OCI-LY3 (cell line): ENCODE measurements at regions not wholly inside any gene's neighbourhood (a gene's known extent, or its start where the extent isn't known, plus 50 kb on each side); places are given as distances from the start of the nearest gene placed in this dataset.

ENCODE experiments used
- H2AFZ ChIP-seq: fragments of 200-600, 300-600 bp; shearing (Covaris generic); 2 replicates; pipeline ENCODE4 v1.6.0; 2014; ENCODE audit warnings: antibody characterized with exemption, low read depth, low read length
- H3K27ac ChIP-seq: fragments of 200-600, 300-600 bp; sonication (generic); 2 replicates; pipeline ENCODE4 v1.5.1; 2014; ENCODE audit warnings: mild to moderate bottlenecking, low read length, moderate library complexity, mixed read lengths
- H3K27me3 ChIP-seq: fragments of 200-600, 300-600 bp; sonication (generic); 2 replicates; pipeline ENCODE4 v1.6.1; 2014; ENCODE audit warnings: low read depth, low read length, mixed read lengths
- H3K36me3 ChIP-seq: fragments of 200-600, 300-600 bp; sonication (generic); replicated peaks from 2 replicates; pipeline ENCODE3; 2014; ENCODE audit warnings: low read depth, low read length, mixed read lengths
- H3K4me1 ChIP-seq: fragments of 300-600, 200-600 bp; sonication (generic); 2 replicates; pipeline ENCODE4 v1.6.1; 2014; ENCODE audit warnings: low read length, mixed read lengths
- H3K4me2 ChIP-seq: fragments of 200-600, 300-600 bp; sonication (generic); 2 replicates; pipeline ENCODE4 v1.6.1; 2014; ENCODE audit warnings: low read length, mixed read lengths
- H3K4me3 ChIP-seq: fragments of 300-600, 200-600 bp; sonication (generic); 2 replicates; pipeline ENCODE4 v1.5.1; 2014; ENCODE audit warnings: antibody characterized with exemption, mild to moderate bottlenecking, low read length, moderate library complexity
- H3K79me2 ChIP-seq: fragments of 300-600, 200-600 bp; shearing (Covaris generic); 2 replicates; pipeline ENCODE4 v1.6.1; 2014; ENCODE audit warnings: mild to moderate bottlenecking, low read length, mixed read lengths
- H3K9ac ChIP-seq: fragments of 300-600, 200-600 bp; shearing (Covaris generic); 2 replicates; pipeline ENCODE4 v1.6.0; 2014; ENCODE audit warnings: mild to moderate bottlenecking, low read length, moderate library complexity
- H3K9me3 ChIP-seq: fragments of 200-600, 300-600 bp; shearing (Covaris generic); 2 replicates; pipeline ENCODE4 v1.6.1; 2014; ENCODE audit warnings: low read length, mixed read lengths; ENCODE audit not compliant: insufficient read depth
- H4K20me1 ChIP-seq: fragments of 200-600, 300-600 bp; sonication (generic); 2 replicates; pipeline ENCODE4 v1.6.1; 2016; ENCODE audit warnings: low read length, mixed read lengths; ENCODE audit not compliant: insufficient read depth
- EZH2phosphoT487 ChIP-seq: fragments of 200-600 bp; shearing (Covaris generic); IDR thresholded peaks from 2 replicates; pipeline ENCODE4 v1.6.1; 2018; ENCODE audit warnings: antibody characterized with exemption, mixed run types, low read depth
- TF ChIP-seq, protein P1 (sequence below): fragments of 200-600, 300-600 bp; sonication (generic); IDR thresholded peaks from 2 replicates; pipeline ENCODE4 v1.5.1; 2014; ENCODE audit warnings: antibody characterized with exemption, low read length, low read depth

DNA sequence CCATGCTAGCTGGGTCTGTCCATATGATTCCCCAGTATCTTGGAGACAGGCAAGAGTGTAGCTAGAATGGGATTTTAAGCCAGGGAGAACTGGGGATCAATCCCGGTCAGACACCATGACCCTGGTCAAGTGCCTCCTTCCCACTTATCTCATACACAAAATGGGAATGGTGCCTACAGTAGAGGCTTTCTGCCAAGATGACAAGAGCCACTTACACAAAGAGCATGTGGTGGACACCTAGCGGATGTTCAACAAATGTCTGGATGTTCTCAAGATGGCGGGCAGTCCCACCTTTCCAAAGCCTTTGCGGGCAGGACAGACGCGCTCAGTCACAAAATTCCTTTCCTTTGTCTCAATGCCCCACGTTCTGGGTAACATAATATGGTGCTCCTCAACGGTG, 57.3 kb downstream of the MAF start:
- Histone ChIP-seq H2AFZ (no peak overlapping the region), H3K4me1 (no peaks in the 10 kb centered on the region), H3K4me2 (no peak overlapping the region), H3K27me3 (no peaks in the 10 kb centered on the region), H3K27ac (no peak overlapping the region), H4K20me1 (no peaks in the 10 kb centered on the region), H3K36me3 (no peaks in the 10 kb centered on the region), H3K9ac (no peak overlapping the region), H3K79me2 (no peaks in the 10 kb centered on the region), H3K4me3 (no peak overlapping the region), H3K9me3 (no peaks in the 10 kb centered on the region)
- TF ChIP-seq EZH2phosphoT487 = no peak
- TF ChIP-seq, protein P1, sequence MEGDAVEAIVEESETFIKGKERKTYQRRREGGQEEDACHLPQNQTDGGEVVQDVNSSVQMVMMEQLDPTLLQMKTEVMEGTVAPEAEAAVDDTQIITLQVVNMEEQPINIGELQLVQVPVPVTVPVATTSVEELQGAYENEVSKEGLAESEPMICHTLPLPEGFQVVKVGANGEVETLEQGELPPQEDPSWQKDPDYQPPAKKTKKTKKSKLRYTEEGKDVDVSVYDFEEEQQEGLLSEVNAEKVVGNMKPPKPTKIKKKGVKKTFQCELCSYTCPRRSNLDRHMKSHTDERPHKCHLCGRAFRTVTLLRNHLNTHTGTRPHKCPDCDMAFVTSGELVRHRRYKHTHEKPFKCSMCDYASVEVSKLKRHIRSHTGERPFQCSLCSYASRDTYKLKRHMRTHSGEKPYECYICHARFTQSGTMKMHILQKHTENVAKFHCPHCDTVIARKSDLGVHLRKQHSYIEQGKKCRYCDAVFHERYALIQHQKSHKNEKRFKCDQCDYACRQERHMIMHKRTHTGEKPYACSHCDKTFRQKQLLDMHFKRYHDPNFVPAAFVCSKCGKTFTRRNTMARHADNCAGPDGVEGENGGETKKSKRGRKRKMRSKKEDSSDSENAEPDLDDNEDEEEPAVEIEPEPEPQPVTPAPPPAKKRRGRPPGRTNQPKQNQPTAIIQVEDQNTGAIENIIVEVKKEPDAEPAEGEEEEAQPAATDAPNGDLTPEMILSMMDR = no peak

DNA sequence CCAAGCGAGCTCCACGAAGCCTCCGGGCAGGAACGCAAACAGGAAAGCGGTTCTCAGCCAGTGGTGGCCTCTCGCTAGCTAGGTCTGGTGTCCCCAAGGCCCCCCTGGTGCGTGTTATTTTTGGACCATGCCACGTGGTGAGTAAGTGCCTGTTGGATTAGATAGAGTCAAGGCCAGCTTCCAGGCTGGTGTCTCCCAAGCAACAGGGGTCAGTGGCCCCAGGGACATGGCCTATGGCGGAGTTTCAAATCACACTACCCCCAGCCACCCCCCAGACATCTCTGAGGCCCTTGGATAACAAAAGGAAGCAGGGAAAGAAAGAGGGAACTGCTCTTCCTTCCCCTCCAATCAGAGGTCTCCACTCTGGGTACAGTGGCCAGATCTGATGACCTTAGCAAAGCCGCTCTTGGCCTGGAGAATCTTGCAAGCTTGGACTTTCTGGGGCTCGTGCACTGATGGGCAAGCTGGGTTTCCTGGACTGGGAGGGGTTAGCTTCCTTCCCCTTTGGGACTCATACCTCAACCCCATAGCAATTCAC, 58.2 kb downstream of the MAF start:
- TF ChIP-seq, protein P1 = no peak
- no peak for TF ChIP-seq EZH2phosphoT487
- Histone ChIP-seq H3K27ac (no peak overlapping the region), H4K20me1 (no peaks in the 10 kb centered on the region), H3K4me1 (no peaks in the 10 kb centered on the region), H3K4me2 (no peak overlapping the region), H3K36me3 (no peaks in the 10 kb centered on the region), H3K4me3 (no peak overlapping the region), H3K9ac (no peak overlapping the region), H3K27me3 (no peaks in the 10 kb centered on the region), H2AFZ (no peak overlapping the region), H3K9me3 (no peaks in the 10 kb centered on the region), H3K79me2 (no peaks in the 10 kb centered on the region)

DNA sequence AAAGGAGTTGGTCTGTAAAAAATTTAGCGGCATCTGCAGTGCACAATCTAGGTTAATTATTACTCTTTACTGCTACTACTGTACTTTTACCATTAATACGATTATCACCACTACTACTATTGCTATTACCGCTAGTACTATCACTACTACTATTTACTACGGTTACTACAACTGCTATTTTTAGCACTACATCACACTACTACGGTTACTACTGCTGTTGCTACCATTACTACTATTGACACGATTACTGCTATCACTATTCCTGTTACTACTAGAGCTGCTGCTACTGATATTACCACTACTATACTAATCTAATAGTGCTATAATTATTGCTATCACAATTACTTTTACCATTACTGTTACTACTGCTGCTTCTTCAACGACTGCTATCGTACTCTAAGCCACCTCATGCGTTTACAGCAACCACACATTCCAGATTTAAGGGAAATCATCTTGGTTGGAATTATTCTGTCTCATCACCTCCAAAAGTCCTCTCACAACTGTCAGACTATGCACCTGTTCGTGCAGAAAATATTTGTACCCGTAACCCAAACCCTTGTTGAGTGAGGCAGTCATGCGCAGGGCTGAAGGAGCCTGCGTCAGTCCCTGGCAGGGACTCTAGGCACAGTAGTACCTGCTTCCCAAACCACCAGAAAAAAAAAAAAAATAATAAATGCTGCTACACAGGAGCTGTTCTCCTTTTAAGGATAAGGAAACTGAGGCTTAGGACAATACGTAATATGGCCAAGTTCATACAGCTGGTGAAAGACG, 59.5 kb downstream of the MAF start:
- Histone ChIP-seq H4K20me1 (no peaks in the 10 kb centered on the region), H3K9me3 (no peaks in the 10 kb centered on the region), H3K4me1 (no peaks in the 10 kb centered on the region), H3K79me2 (no peaks in the 10 kb centered on the region), H2AFZ (no peak overlapping the region), H3K4me2 (no peak overlapping the region), H3K27ac (no peak overlapping the region), H3K36me3 (no peaks in the 10 kb centered on the region), H3K9ac (no peak overlapping the region), H3K27me3 (no peaks in the 10 kb centered on the region; the same call in 1 of the 2 replicates), H3K4me3 (no peak overlapping the region)
- TF ChIP-seq EZH2phosphoT487 = no peak
- TF ChIP-seq, protein P1 = no peak

DNA sequence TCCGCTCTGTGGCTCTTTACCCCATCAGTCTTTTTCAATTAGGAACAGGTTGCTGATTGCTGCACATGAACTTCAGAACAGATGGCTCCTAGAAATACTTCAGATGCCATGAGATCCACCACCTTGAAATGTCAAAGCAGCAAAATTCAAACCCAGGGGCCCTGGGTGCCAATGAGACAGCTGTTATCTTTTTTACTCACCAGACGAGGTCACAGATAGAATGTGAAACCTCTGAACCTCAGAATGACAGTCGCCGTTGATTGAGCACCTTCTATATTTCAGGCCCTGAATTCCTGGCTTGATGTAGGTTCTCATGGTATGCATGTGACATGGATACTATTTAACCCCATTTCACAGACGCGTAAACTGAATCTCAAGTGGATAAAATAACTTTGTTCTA, 63.0 kb downstream of the MAF start:
- H3K79me2 ChIP-seq = no peaks in the 10 kb centered on the region
- TF ChIP-seq, protein P1 = no peak
- no peak for TF ChIP-seq EZH2phosphoT487
- H2AFZ ChIP-seq = no peak overlapping the region
- no peak overlapping the region for H3K4me2 ChIP-seq
- H3K27me3 ChIP-seq = no peaks in the 10 kb centered on the region; the same call in 1 of the 2 replicates
- H3K9ac ChIP-seq = no peak overlapping the region
- H3K4me1 ChIP-seq = no peaks in the 10 kb centered on the region
- H3K4me3 ChIP-seq = no peak overlapping the region
- H4K20me1 ChIP-seq = no peaks in the 10 kb centered on the region
- H3K36me3 ChIP-seq = no peaks in the 10 kb centered on the region
- H3K9me3 ChIP-seq = no peaks in the 10 kb centered on the region
- H3K27ac ChIP-seq = no peak overlapping the region
